ENCODE measurements at regions not wholly inside any gene's neighbourhood (a gene's known extent, or its start where the extent isn't known, plus 50 kb on each side); places are given as distances from the start of the nearest gene placed in this dataset.

DNA sequence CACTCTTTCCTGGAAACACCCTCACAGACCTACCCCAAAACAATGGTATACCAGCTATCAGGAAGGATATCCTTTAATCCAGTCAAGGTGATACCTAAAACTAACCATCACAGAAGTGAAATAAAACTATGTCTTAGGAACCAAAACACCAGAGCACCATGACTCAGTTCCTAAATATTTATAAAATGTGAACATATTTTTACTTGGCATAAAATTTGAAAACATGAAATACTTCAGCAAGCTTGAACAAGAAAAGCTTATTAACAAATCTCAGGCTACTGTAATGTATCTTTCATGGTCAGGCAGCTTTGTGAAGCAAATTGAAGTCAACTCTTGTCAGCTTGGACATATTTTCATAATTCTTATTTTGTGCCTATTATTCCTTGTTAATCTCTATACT, 440.8 kb upstream of the CDH20 start (continued):
- TF ChIP-seq, protein P1, sequence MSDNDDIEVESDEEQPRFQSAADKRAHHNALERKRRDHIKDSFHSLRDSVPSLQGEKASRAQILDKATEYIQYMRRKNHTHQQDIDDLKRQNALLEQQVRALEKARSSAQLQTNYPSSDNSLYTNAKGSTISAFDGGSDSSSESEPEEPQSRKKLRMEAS (IDR thresholded peaks at IDR 0.05): no peak
- no peak for TF ChIP-seq RAD21 (IDR thresholded peaks at IDR 0.05 in 1 of 2, conservative IDR thresholded peaks at IDR 0.05 in 1 of 2; ENCODE audit: low read depth in 2 of 2, low read length in 2 of 2)
- no peak for TF ChIP-seq SIRT6 (IDR thresholded peaks at IDR 0.05; ENCODE audit: low read length)

All from H1 (cell line).